RWPE1 (cell line): ENCODE measurements at regions not wholly inside any gene's neighbourhood (a gene's known extent, or its start where the extent isn't known, plus 50 kb on each side); places are given as distances from the start of the nearest gene placed in this dataset.

Experiments
- CTCF ChIA-PET: fragments of 350-600 bp; sonication (Branson Sonifier 250); formaldehyde crosslinking; extraction: SDS; loops from one replicate; lab custom pipeline; 2021; lab: Yijun Ruan, JAX
- POLR2A ChIA-PET: fragments of 400-600 bp; formaldehyde crosslinking; extraction: SDS; loops from one replicate; lab custom pipeline; 2020; ENCODE audit warnings: antibody characterized with exemption; ENCODE audit not compliant: low non-redundant PET; lab: Yijun Ruan, JAX
- DNase-seq: peaks from one replicate; pipeline ENCODE4 v3.0.0; 2012; ENCODE audit warnings: low spot score
- H3K27ac ChIP-seq: fragments of 450-650 bp; 2 replicates; pipeline ENCODE4 v1.5.1; 2017
- CTCF ChIP-seq: fragments of 450-650 bp; conservative IDR thresholded peaks from 2 replicates; pipeline ENCODE4 v1.5.1; 2017; ENCODE audit warnings: low read depth, mild to moderate bottlenecking

GRCh38 chr18:42159146-42159545 is 204.1 kb downstream of the PIK3C3 start:
- CTCF ChIA-PET = no interaction called here
- POLR2A ChIA-PET = no interaction called here
- H3K27ac ChIP-seq = no peak overlapping the region
- TF ChIP-seq CTCF = no peak
- DNase-seq = no peak

GRCh38 chr18:42163321-42163720 is 208.3 kb downstream of the PIK3C3 start:
- H3K27ac ChIP-seq = no peak overlapping the region
- POLR2A ChIA-PET = no interaction called here
- CTCF ChIA-PET = no interaction called here
- no peak for TF ChIP-seq CTCF
- no peak for DNase-seq

- CTCF ChIA-PET = no interaction called here
- POLR2A ChIA-PET = no interaction called here
- DNase-seq = no peak
- no peak for TF ChIP-seq CTCF
- no peak overlapping the region for H3K27ac ChIP-seq
Observed at GRCh38 chr18:42164556-42164955, 209.5 kb downstream of the PIK3C3 start.

GRCh38 chr18:42165922-42166513 is 211.0 kb downstream of the PIK3C3 start:
- no peak overlapping the region for H3K27ac ChIP-seq
- CTCF ChIA-PET = no interaction called here
- DNase-seq = no peak
- no peak for TF ChIP-seq CTCF
- POLR2A ChIA-PET = no interaction called here

- CTCF ChIA-PET = no interaction called here
- H3K27ac ChIP-seq = no peak overlapping the region
- no peak for DNase-seq
- no peak for TF ChIP-seq CTCF
- POLR2A ChIA-PET = no interaction called here
Observed at GRCh38 chr18:42168487-42168886, 213.5 kb downstream of the PIK3C3 start.

GRCh38 chr18:42168907-42169306 is 213.9 kb downstream of the PIK3C3 start:
- ChIA-PET POLR2A (no interaction called here), CTCF (no interaction called here)
- no peak for DNase-seq
- no peak for TF ChIP-seq CTCF
- no peak overlapping the region for H3K27ac ChIP-seq
